SK-N-SH (cell line): ENCODE measurements at regions not wholly inside any gene's neighbourhood (a gene's known extent, or its start where the extent isn't known, plus 50 kb on each side); places are given as distances from the start of the nearest gene placed in this dataset.
"Not testable (repeated sequence)": the region's sequence is repeated elsewhere in the genome, so short reads cannot be mapped to it uniquely, and the experiment has no call there.

ENCODE experiments used
- CTCF ChIA-PET: fragments of 300-600, 350-600 bp; formaldehyde crosslinking; extraction: SDS; loops from one replicate; lab custom pipeline; 2021; lab: Yijun Ruan, JAX
- POLR2A ChIA-PET: fragments of 350-600 bp; sonication (Branson Sonifier 250); formaldehyde crosslinking; extraction: SDS; loops from one replicate; lab custom pipeline; 2020; ENCODE audit warnings: antibody characterized with exemption, inconsistent platforms; lab: Yijun Ruan, JAX
- DNase-seq: peaks from one replicate; pipeline ENCODE4 v3.0.0; 2012
- H2AFZ ChIP-seq: fragments of 200-600 bp; sonication (generic); 2 replicates; pipeline ENCODE4 v1.8.1; 2016; ENCODE audit warnings: antibody characterized with exemption, mild to moderate bottlenecking, low read depth
- H3F3A ChIP-seq: fragments of 200-600 bp; sonication (generic); replicated peaks from 2 replicates; pipeline ENCODE3; 2016; ENCODE audit warnings: antibody characterized with exemption, mild to moderate bottlenecking; ENCODE audit not compliant: insufficient read depth
- H3K27ac ChIP-seq, 2 experiments: fragments of 200-500 bp in 1 of 2; fragments of 200-600 bp in 1 of 2; sonication (Bioruptor generic) in 1 of 2; sonication (generic), shearing (Covaris generic) in 1 of 2; 2 replicates each; pipeline versions ENCODE4 v1.5.1 to v1.6.1; 2014 to 2016; ENCODE audit warnings: low read depth in 2 of 2, inconsistent platforms in 1 of 2, low read length in 1 of 2, mild to moderate bottlenecking in 1 of 2, mixed read lengths in 1 of 2
- H3K27me3 ChIP-seq: fragments of 200-600 bp; sonication (generic), shearing (Covaris generic); 2 replicates; pipeline ENCODE4 v1.6.1; 2016; ENCODE audit warnings: mixed run types; ENCODE audit not compliant: insufficient read depth
- H3K36me3 ChIP-seq, 2 experiments: fragments of 200-500 bp in 1 of 2; fragments of 200-600 bp in 1 of 2; sonication (Bioruptor generic) in 1 of 2; sonication (generic) in 1 of 2; replicated peaks in 1 of 2; 2 replicates each; pipeline versions ENCODE3 to v1.5.1; 2014 to 2016; ENCODE audit warnings: low read length in 1 of 2, mild to moderate bottlenecking in 1 of 2; ENCODE audit not compliant: insufficient read depth in 2 of 2, control insufficient read depth in 1 of 2
- H3K4me1 ChIP-seq, 2 experiments: fragments of 200-500 bp in 1 of 2; fragments of 200-600 bp in 1 of 2; sonication (Bioruptor generic) in 1 of 2; sonication (generic), shearing (Covaris generic) in 1 of 2; 2 replicates each; pipeline versions ENCODE4 v1.5.1 to v1.6.1; 2014 to 2016; ENCODE audit warnings: low read depth in 1 of 2, low read length in 1 of 2, mixed run types in 1 of 2; ENCODE audit not compliant: insufficient read depth in 2 of 2, control insufficient read depth in 1 of 2
- H3K4me2 ChIP-seq: fragments of 200-600 bp; sonication (generic), shearing (Covaris generic); 2 replicates; pipeline ENCODE4 v1.6.1; 2017; ENCODE audit warnings: mixed run types
- H3K4me3 ChIP-seq, 2 experiments: fragments of 200-500 bp in 1 of 2; fragments of 200-600 bp in 1 of 2; sonication (Bioruptor generic) in 1 of 2; sonication (generic), shearing (Covaris generic) in 1 of 2; 2 replicates each; pipeline versions ENCODE4 v1.5.1 to v1.8.1; 2014 to 2016; ENCODE audit warnings: low read depth in 2 of 2, inconsistent platforms in 1 of 2, low read length in 1 of 2, mild to moderate bottlenecking in 1 of 2, mixed read lengths in 1 of 2, moderate library complexity in 1 of 2
- H3K79me2 ChIP-seq: fragments of 200-600 bp; sonication (generic); 2 replicates; pipeline ENCODE4 v1.8.1; 2017; ENCODE audit warnings: mild to moderate bottlenecking; ENCODE audit not compliant: insufficient read depth
- H3K9ac ChIP-seq: fragments of 200-600 bp; sonication (generic); 2 replicates; pipeline ENCODE4 v1.6.1; 2017; ENCODE audit warnings: mixed run types
- H3K9me2 ChIP-seq: fragments of 200-600 bp; sonication (generic); 2 replicates; pipeline ENCODE4 v1.6.1; 2017; ENCODE audit warnings: mixed run types
- H3K9me3 ChIP-seq: fragments of 200-600 bp; sonication (generic); 2 replicates; pipeline ENCODE4 v1.6.1; 2017; ENCODE audit warnings: mixed run types, mild to moderate bottlenecking, moderate library complexity
- H4K20me1 ChIP-seq: fragments of 200-600 bp; sonication (generic); 2 replicates; pipeline ENCODE4 v1.6.1; 2017; ENCODE audit warnings: mild to moderate bottlenecking, mixed run types; ENCODE audit not compliant: insufficient read depth
- EP300 ChIP-seq, 2 experiments: IDR thresholded peaks; 2 replicates each; pipeline versions ENCODE4 v1.4.0 to v1.6.1; 2012; ENCODE audit warnings: borderline replicate concordance in 1 of 2, low read depth in 1 of 2, low read length in 1 of 2
- RAD21 ChIP-seq: IDR thresholded peaks from 2 replicates; pipeline ENCODE4 v1.6.1; 2012; ENCODE audit warnings: mild to moderate bottlenecking, low read length
- RCOR1 ChIP-seq: fragments of 150-350 bp; IDR thresholded peaks from 2 replicates; pipeline ENCODE4 v1.6.1; 2017; ENCODE audit warnings: antibody characterized with exemption, low read length
- WGBS: methylation state at CpG from one replicate; pipeline ENCODE4 v1.1.6; 2017; ENCODE audit warnings: low lambda C conversion rate; 5-methylcytosine and 5-hydroxymethylcytosine counted together

DNA sequence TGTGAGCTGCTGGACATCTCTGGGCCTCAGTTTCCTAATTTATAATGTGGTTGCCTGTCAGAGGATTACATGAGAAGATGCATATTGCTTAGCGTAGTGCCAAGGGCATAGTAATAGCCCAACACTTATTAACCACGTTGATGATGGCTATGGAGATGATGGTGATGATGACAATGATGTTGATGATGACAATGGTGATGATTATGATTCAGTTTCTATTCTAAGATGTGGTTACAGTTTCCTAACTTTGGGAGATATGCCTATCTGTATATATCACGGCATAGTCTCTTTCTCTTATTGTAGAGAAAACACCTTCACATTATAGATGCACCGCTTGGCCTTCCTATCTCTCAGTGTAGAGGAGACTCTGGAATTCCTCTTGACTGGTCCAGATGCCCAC, 311.9 kb upstream of the PLGLB2 start:
- H2AFZ ChIP-seq, CTCF ChIA-PET, H3K79me2 ChIP-seq, H3K9ac ChIP-seq, DNase-seq, H3K9me2 ChIP-seq, H3K9me3 ChIP-seq, H3K4me2 ChIP-seq, H3K27me3 ChIP-seq, H4K20me1 ChIP-seq, H3K27ac ChIP-seq, H3K36me3 ChIP-seq, H3K4me3 ChIP-seq, H3F3A ChIP-seq, POLR2A ChIA-PET: not testable (repeated sequence)
- H3K4me1 ChIP-seq, result peaks cover 0 to 15% of the 10 kb centered on the region in 2 experiments; a peak in 1 of 4 replicates
- WGBS, result 90% methylated on average over 3 of the region's 4 CpGs

DNA sequence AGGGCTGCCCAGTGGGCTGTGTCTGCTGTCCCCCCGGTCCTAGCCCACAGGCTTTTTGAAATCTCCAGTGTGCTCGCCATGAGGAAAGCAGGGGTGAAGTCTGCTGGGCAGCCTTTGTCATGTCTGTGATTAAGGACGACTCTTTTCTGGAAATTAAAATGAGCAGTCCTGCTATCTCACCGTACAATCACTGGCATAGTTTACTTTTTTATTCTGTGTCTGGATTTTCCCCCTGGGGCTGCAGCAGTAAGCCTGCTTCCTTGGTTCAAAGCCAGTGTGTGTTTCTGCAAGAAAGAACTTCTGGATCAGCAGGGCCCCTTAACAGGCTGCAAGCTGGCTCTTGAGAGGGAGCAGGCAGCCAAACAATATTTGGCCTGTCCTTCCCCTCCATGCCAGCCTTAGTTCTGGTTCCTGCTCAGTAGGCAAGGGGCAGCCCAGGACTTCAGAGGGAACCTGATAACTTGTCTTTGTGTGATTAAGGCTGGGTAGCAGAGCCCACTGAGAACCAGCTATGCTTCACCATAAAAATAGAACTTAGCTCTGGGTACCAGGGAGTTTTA, 310.1 kb upstream of the PLGLB2 start:
- WGBS, result 27% methylated on average over 3 of the region's 4 CpGs
- H3K9me2 ChIP-seq, POLR2A ChIA-PET, H3K4me3 ChIP-seq, H3F3A ChIP-seq, H3K79me2 ChIP-seq, H3K4me2 ChIP-seq, H2AFZ ChIP-seq: not testable (repeated sequence)
- H3K4me1 ChIP-seq, result peaks cover 0 to 15% of the 10 kb centered on the region in 2 experiments; a peak in 1 of 4 replicates
- peak; percentile 39 for DNase-seq
- 0 out of 2 replicates have a peak, but pooled peaks have one; percentile 14 for TF ChIP-seq RCOR1
- peak in 1 of 2 experiments; percentile 23; a peak in 1 of 4 replicates for TF ChIP-seq EP300 (IDR thresholded peaks at IDR 0.05; ENCODE audit: borderline replicate concordance in 1 of 2, low read depth in 1 of 2, low read length in 1 of 2)
- TF ChIP-seq, all 33 proteins: peak for 2; not testable (repeated sequence) for 31
- H3K9me3 ChIP-seq, H3K9ac ChIP-seq, H3K27me3 ChIP-seq, H3K36me3 ChIP-seq, H4K20me1 ChIP-seq, CTCF ChIA-PET: not testable (repeated sequence)
- H3K27ac ChIP-seq, result peak overlapping the region in 1 of 2 experiments; percentile 95; a peak in 2 of 4 replicates

DNA sequence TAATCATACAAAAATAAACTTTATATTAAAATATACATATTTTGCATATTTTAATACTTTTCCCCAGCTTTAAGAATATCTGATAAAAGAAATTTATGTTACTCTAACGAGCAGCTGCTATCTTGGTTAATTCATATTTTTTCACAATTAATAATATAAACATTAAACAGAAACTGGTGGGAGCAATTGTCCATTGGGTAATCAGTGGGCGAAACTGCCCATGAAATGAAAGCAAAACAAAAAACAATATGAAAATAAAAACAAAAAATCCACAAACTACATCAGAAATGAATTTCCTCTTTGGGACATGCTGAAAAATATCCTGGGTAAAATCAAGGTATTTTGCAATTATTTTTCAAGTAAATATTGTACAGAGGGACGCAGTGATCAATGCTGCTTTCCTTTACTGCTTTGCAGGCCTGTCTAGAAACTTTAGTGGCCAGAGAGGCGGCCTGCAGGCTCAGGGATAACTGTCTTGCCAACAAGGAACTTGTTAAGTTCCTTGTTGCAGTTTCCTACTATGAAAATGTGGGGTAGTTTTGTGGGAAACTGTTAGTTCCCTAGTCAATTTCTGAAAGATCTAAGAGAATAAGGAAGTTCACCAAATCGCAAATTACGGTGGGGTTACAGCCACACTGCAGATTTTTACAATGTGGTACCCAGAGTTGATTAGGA, 309.0 kb upstream of the PLGLB2 start:
- Histone ChIP-seq H3K4me1 (peaks cover 0 to 15% of the 10 kb centered on the region in 2 experiments; a peak in 1 of 4 replicates), H3K27ac (peak overlapping the region in 1 of 2 experiments; percentile 62; a peak in 2 of 4 replicates)
- H3K27me3 ChIP-seq, H3K9ac ChIP-seq, CTCF ChIA-PET, H4K20me1 ChIP-seq, H3K9me3 ChIP-seq, H2AFZ ChIP-seq, H3K79me2 ChIP-seq, DNase-seq, POLR2A ChIA-PET, H3F3A ChIP-seq, H3K36me3 ChIP-seq, H3K4me2 ChIP-seq, H3K4me3 ChIP-seq, H3K9me2 ChIP-seq: not testable (repeated sequence)
- 91% methylated on average over 5 of the region's 6 CpGs for WGBS

DNA sequence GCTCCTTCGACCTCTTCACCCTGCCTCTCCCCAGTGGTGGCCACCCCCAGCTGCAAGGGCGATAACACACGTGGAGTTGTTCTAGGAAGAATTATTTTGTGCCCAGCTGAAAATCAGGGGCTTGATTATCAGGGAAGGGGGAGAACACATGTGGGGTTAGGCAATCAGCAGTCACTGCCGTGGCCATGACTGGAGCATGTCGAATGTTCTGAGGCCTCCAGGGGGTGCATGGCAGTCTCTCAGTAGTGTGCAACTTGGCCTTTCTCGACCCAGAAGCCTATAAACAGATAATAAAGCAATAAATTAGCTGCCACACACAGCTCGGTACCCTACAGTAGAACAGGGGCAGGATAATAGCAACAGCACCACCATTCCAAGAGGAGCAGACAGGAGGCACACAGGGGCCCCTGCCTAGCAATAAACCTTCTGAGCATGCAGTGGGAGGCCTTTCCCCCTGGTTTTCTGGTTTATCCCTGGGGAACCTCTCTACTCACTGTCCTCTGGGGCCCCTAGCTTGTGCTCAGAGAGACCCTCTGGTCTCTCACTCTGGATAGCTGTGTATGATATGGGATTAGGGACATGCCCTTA, 308.2 kb upstream of the PLGLB2 start:
- H2AFZ ChIP-seq, POLR2A ChIA-PET, H3K9me2 ChIP-seq, H4K20me1 ChIP-seq, H3K36me3 ChIP-seq, H3F3A ChIP-seq, H3K4me3 ChIP-seq, H3K27me3 ChIP-seq, H3K79me2 ChIP-seq, H3K9me3 ChIP-seq, DNase-seq, H3K4me2 ChIP-seq, H3K9ac ChIP-seq, CTCF ChIA-PET: not testable (repeated sequence)
- 0 out of 2 replicates have a peak, but pooled peaks have one; percentile 5 for TF ChIP-seq RAD21
- Histone ChIP-seq H3K4me1 (peaks cover 0 to 15% of the 10 kb centered on the region in 2 experiments; a peak in 1 of 4 replicates), H3K27ac (peak overlapping the region in 1 of 2 experiments; percentile 62; a peak in 1 of 4 replicates)
- 81% methylated on average over 6 of the region's 7 CpGs for WGBS

DNA sequence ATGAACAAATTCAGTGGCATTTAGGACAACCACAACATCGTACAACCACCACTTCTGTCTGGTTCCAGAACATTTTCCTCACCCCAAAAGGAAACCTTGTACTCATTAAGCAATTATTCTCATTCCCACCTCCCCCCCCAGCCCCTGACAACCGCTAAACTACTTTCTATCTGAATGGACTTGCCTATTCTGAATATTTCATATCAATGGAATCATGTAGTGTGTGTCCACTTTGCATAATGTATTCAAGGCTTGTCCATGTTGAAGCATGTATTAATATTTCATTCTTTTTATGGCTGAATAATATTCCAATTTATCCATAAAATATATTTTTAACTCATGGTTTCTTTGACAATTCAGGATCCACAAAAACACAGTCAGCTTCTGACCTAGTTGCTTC, 307.2 kb upstream of the PLGLB2 start:
- WGBS, result 90% methylated on average over 2 of the region's 2 CpGs
- H3K9me3 ChIP-seq, H3K4me3 ChIP-seq, H3K27ac ChIP-seq, POLR2A ChIA-PET, H3K4me2 ChIP-seq, DNase-seq, H2AFZ ChIP-seq, H3K9me2 ChIP-seq, H3K79me2 ChIP-seq, H3K36me3 ChIP-seq, H3K27me3 ChIP-seq, H4K20me1 ChIP-seq, H3K9ac ChIP-seq, CTCF ChIA-PET, H3F3A ChIP-seq: not testable (repeated sequence)
- H3K4me1 ChIP-seq, result peaks cover 0 to 15% of the 10 kb centered on the region in 2 experiments; a peak in 1 of 4 replicates
